Calu3 (cell line): ENCODE measurements at regions not wholly inside any gene's neighbourhood (a gene's known extent, or its start where the extent isn't known, plus 50 kb on each side); places are given as distances from the start of the nearest gene placed in this dataset.
"Not testable (repeated sequence)": the region's sequence is repeated elsewhere in the genome, so short reads cannot be mapped to it uniquely, and the experiment has no call there.

ENCODE experiments used
- BruUV-seq: library from RNA; stranded (reverse); fragments of 400-500 nt; replicated peaks from 2 replicates; lab custom pipeline; 2021; lab: Mats Ljungman, UMichigan
- CTCF ChIA-PET: fragments of 300-600 bp; sonication (Branson Sonifier 250); formaldehyde crosslinking; loops from one replicate; lab custom pipeline; 2022; ENCODE audit warnings: antibody characterized with exemption; lab: Charles Lee
- DNase-seq: peaks from one replicate; pipeline ENCODE4 v3.0.0; 2022
- H3K27ac Mint-ChIP-seq: one replicate; pipeline ENCODE4 v1.8.0; 2022; ENCODE audit warnings: mixed read lengths; ENCODE audit not compliant: unreplicated experiment
- H3K27me3 Mint-ChIP-seq: one replicate; pipeline ENCODE4 v1.8.0; 2022; ENCODE audit warnings: mixed read lengths; ENCODE audit not compliant: unreplicated experiment
- H3K36me3 Mint-ChIP-seq: one replicate; pipeline ENCODE4 v1.8.0; 2022; ENCODE audit warnings: mild to moderate bottlenecking, moderate library complexity, mixed read lengths; ENCODE audit not compliant: insufficient read depth, unreplicated experiment
- H3K4me1 Mint-ChIP-seq: one replicate; pipeline ENCODE4 v1.8.0; 2022; ENCODE audit warnings: mild to moderate bottlenecking, low read depth, mixed read lengths; ENCODE audit not compliant: unreplicated experiment
- H3K4me3 Mint-ChIP-seq: one replicate; pipeline ENCODE4 v1.8.0; 2022; ENCODE audit warnings: mild to moderate bottlenecking, low read depth, moderate library complexity, mixed read lengths; ENCODE audit not compliant: unreplicated experiment
- H3K9me3 Mint-ChIP-seq: one replicate; pipeline ENCODE4 v1.8.0; 2022; ENCODE audit warnings: low read depth, mixed read lengths; ENCODE audit not compliant: unreplicated experiment
- CTCF ChIP-seq: fragments of 200-600 bp; IDR thresholded peaks from one replicate; pipeline ENCODE4 v1.8.0; 2022; ENCODE audit warnings: antibody characterized with exemption; ENCODE audit not compliant: unreplicated experiment
- intact Hi-C: fragments of 100-400 bp; cut with micrococcal nuclease; formaldehyde crosslinking; loops from one replicate; pipeline ENCODE4 v1.10.0; 2022; ENCODE audit not compliant: unreplicated experiment

DNA sequence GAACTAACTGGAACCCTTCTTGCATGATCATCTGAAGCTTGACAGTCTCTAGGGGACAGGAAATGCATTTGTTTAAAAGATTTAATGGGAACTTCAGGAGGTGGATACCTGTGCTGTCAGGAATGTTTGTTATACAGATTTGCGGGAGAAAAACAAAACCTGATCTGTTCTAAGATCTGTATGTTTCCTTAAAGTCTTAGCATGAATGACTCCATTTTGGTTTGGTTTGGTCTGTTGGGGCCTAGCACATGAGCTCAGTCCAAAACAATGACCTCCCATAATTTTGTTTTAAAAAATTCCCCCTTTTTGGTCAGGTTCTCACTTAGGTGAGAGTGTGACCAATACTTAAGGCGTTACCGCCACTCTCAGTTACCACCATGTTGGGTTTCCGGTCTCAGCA, 138.7 kb downstream of the AKR1D1 start:
- peaks cover 4% of the 10 kb centered on the region for H3K9me3 Mint-ChIP-seq
- H3K36me3 Mint-ChIP-seq, result no peaks in the 10 kb centered on the region
- intact Hi-C loops, result no loop called here
- CTCF ChIA-PET, result interaction anchor here (0.6 kb wide), 1 partner anchor 1070 kb away, joined by 3 read pairs; no protein-coding TSS in a partner anchor
- no peak overlapping the region for H3K4me3 Mint-ChIP-seq
- TF ChIP-seq CTCF, result no peak
- no peak for DNase-seq
- H3K27ac Mint-ChIP-seq, result no peak overlapping the region
- H3K4me1 Mint-ChIP-seq, result no peaks in the 10 kb centered on the region
- BruUV-seq, result no TSS peak
- H3K27me3 Mint-ChIP-seq, result no peaks in the 10 kb centered on the region

- BruUV-seq, DNase-seq, H3K36me3 Mint-ChIP-seq, CTCF ChIA-PET, H3K4me1 Mint-ChIP-seq, H3K27me3 Mint-ChIP-seq, intact Hi-C loops, H3K27ac Mint-ChIP-seq, H3K9me3 Mint-ChIP-seq, H3K4me3 Mint-ChIP-seq: not testable (repeated sequence)
Measured at GRCh38 chr7:138220321-138220720, 144.1 kb downstream of the AKR1D1 start.

GRCh38 chr7:138221388-138221787, 145.1 kb downstream of the AKR1D1 start:
- H3K9me3 Mint-ChIP-seq, intact Hi-C loops: not testable (repeated sequence)

DNA sequence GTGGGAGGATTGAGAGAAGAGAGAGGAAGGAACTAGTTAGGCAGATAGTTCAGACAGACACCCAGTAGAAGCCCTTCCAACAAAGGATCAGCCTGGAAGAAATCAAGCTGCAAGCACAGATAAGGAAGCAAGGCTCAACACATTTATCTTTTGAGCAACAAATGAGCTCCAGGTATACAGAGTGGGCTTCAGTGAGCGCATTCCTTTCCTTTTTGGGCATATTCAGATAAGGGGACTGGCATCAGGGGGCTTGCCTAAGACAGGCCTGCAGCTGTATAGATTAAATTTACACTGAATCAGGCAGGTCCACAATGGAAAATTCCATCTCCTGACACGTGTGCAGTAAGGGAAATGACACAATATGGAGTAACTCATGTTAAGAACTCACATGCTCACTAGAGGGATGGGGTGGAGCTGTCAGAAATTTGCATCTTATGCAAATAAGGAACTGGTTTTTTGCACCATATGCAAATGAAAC, 147.2 kb downstream of the AKR1D1 start:
- H3K9me3 Mint-ChIP-seq, result peaks cover 11% of the 10 kb centered on the region
- no TSS peak for BruUV-seq
- H3K36me3 Mint-ChIP-seq, result no peaks in the 10 kb centered on the region
- intact Hi-C loops, result no loop called here
- CTCF ChIA-PET, result no interaction called here
- no peak for DNase-seq
- no peak overlapping the region for H3K27ac Mint-ChIP-seq
- H3K4me3 Mint-ChIP-seq, result no peak overlapping the region
- TF ChIP-seq CTCF, result no peak
- no peaks in the 10 kb centered on the region for H3K4me1 Mint-ChIP-seq
- no peaks in the 10 kb centered on the region for H3K27me3 Mint-ChIP-seq

More at GRCh38 chr7:138221388-138221787, 145.1 kb downstream of the AKR1D1 start:
- H3K4me3 Mint-ChIP-seq, H3K27me3 Mint-ChIP-seq, H3K27ac Mint-ChIP-seq, H3K4me1 Mint-ChIP-seq, H3K36me3 Mint-ChIP-seq, DNase-seq, CTCF ChIA-PET, BruUV-seq: not testable (repeated sequence)

GRCh38 chr7:138226001-138226476, 149.8 kb downstream of the AKR1D1 start:
- Mint-ChIP-seq H3K27ac (no peak overlapping the region), H3K4me1 (no peaks in the 10 kb centered on the region), H3K27me3 (no peaks in the 10 kb centered on the region), H3K36me3 (no peaks in the 10 kb centered on the region), H3K9me3 (peaks cover 10% of the 10 kb centered on the region), H3K4me3 (no peak overlapping the region)
- no TSS peak for BruUV-seq
- intact Hi-C loops, result no loop called here
- DNase-seq, result no peak
- TF ChIP-seq CTCF, result no peak
- CTCF ChIA-PET, result no interaction called here
